ENCODE measurements at regions not wholly inside any gene's neighbourhood (a gene's known extent, or its start where the extent isn't known, plus 50 kb on each side); places are given as distances from the start of the nearest gene placed in this dataset.

DNA sequence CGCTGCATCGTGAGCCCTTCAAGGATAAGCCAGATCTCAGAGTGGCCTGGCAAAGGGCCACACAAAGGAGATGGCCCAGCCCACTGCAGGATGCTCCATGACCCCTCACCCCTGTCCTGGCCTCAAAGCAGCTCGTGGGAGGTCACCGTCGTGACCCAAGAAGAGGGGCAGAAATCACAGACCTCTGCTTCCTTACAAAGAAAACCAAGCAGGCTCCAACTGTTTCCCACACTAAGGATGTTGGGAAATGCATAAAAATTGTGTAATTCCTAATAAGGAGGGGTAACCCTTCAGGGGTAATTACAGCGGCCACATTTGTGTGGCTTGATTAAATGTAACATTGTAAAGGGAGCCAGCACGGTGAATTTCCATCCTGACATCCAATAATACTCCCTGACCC lies 102.3 kb downstream of the BOD1L2 start:
- DNase-seq (ENCODE audit: low spot score) = no peak

DNA sequence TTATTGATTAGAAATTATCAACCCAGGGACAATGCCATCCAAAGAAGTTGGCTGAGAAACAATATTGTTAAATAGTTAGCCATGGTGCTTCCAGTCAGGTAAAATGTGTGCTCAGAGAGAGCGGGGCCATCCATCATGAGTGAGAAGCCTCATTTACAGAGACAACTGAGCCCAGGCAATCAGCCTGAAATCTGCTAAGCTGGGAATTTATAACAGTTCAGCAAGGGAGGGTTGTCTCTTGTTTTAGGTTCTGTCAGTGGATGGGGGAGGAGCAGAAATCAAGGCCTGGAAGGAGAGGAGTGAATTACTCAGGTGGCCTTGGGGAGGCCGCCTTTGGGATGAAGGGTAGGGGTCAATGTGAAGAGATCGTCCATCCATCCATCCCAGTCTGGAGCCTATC lies 102.5 kb upstream of the ST8SIA3 start:
- DNase-seq (ENCODE audit: low spot score) = no peak

DNA sequence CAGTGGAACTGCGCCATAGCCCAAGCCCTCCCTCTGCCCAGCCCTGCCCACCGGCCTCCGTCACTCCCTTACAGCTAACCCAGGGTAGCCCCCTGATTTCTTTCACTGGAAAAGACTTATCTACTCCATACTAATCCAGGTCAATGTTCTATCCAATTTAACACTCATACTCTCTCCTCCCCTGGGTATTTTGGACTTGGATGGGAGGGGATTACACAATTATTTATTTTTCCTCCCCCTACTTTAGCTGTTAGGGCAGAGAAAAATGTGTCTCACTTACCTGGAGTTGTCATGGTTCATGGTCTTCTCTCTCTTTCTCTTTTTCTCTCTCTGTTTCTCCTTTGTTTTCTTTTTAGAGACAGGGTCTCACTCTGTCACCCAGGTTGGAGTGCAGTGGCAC lies 100.6 kb upstream of the ST8SIA3 start:
- no peak for DNase-seq (ENCODE audit: low spot score)

DNA sequence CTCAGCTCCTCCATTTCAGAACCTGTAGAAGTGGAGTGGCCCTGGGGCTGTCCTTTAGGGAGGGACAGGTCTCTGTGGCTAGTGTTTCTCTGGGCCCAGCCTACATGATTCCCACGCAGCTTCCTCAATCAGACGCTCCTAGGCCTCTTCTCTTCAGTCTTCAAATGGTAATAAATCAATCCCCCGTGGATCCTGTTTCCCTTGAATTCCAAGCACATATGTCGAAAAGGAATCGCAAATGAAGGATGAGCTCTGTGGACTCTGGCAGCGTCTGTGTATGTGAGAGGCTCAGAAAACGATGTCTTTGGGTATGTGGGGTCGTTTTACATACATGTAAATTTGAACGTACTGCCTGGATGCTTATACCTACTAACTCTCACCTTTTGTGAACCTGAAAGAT lies 98.5 kb upstream of the ST8SIA3 start:
- no peak for DNase-seq (ENCODE audit: low spot score)

DNA sequence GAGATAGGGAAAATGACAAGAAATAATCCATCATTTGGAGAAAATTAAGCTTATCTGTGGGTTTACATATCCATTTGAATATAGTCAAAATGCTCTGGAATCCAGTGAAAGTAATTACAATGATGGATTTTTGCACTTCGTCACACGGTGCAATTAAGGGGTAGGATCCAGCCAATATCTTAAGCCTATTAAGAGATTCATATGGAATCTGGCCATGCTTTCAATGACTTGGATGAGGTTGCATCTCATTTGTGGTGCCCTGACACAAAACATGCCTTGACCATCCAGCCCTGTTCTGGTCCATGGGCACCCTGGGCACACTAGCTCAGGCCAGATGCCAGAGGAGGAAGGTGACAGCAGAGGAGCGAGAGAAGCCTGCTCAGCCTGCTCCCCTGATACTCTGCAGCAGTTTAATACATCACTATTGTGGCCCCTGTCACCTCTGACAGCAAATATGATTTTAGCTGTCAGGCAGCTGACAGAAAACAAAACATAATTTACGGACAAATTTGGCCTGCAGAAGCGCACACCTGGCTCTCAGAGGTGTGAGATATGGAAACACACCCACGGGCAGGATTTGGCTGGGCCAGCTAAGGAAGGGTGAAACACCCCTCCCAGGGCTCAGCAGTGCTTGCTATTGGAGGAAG lies 94.1 kb upstream of the ST8SIA3 start:
- DNase-seq (ENCODE audit: low spot score) = no peak

- DNase-seq (ENCODE audit: low spot score) = no peak
Measured at GRCh38 chr18:57267368-57267925, 84.9 kb upstream of the ST8SIA3 start.

DNA sequence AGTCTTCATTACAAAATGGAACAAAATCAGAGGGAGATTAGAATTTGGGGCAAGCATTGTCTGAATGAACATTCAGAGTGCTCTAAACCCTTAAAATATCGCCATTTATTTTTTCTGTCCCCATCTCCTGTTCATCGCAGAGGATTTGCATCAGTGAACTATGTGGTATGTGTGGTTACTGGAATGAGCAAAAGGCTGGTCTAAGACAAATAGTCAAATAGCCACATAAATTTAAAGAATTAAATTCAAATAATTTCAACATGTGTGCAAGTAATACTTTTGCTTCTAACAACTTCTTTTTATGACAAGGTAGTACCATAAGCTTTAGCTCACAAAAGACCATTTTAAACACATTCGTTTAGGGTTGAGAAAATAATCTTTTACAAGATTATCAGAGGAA lies 82.6 kb upstream of the ST8SIA3 start:
- DNase-seq (ENCODE audit: low spot score) = no peak

DNA sequence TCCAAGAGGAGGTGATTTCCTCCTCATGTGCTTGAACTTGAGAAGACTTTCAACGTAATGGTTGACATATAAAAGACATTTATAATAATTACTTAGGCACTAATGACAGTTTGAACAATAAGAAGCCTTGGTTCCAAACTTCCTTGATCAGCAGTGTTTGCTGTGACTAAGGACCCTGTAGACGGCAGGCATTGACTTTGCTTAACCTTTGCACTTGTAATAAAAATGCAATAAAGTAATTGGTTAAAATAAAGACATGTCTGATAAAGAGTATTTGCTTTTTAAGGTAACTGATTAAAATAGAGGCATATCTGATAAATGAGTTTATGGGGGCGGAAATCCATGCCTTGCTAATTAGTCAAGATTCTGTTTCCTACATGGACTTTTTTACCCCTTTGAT lies 82.2 kb upstream of the ST8SIA3 start:
- no peak for DNase-seq (ENCODE audit: low spot score)

- DNase-seq (ENCODE audit: low spot score) = no peak
Measured at GRCh38 chr18:57273194-57273593, 79.2 kb upstream of the ST8SIA3 start.

GRCh38 chr18:57275111-57275510 lies 77.2 kb upstream of the ST8SIA3 start:
- no peak for DNase-seq (ENCODE audit: low spot score)

DNA sequence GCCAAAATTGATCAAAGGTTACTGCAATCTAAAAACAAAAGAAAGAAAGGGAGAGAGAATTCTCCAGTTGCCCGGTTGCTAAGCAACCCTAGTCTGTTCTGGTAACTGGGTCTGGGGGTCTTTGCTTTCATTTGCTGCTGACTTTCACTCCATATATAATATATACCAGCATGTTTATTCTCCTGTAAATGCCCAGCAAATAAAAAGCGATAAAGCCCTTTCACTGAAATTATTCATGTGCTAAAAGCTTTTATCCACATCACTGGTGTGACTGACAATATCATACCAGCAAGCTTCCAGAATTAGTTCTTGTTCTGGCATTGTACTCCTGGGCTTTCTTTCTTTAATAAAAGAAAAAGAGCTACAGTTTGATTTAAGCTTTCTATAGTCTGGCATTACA lies 75.5 kb upstream of the ST8SIA3 start:
- no peak for DNase-seq (ENCODE audit: low spot score)

GRCh38 chr18:57278933-57279332 lies 73.4 kb upstream of the ST8SIA3 start:
- DNase-seq (ENCODE audit: low spot score) = no peak

DNA sequence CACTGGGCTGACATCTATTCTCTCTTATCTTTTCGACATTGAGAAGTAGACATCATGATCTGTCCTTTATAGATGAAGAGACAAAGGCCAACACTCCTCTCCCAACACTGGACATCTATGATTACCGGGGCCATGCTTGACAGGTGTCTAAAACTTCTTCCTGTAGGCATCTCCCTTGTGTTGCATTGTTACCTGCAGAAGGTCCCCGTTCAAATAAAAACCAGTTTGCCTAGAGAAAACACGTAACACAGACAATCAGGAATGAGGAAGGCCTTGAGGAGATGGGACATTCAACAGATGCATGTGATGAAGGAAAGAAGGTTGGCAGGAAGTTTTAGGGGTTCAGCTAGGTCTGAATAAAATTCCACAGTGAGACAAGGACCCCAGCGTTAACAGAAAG lies 70.8 kb upstream of the ST8SIA3 start:
- no peak for DNase-seq (ENCODE audit: low spot score)

GRCh38 chr18:57286949-57287348 lies 65.4 kb upstream of the ST8SIA3 start:
- DNase-seq (ENCODE audit: low spot score) = no peak

GRCh38 chr18:57287766-57288165 lies 64.6 kb upstream of the ST8SIA3 start:
- DNase-seq (ENCODE audit: low spot score) = no peak

GRCh38 chr18:57294547-57294946 lies 57.8 kb upstream of the ST8SIA3 start:
- DNase-seq (ENCODE audit: low spot score) = no peak

GRCh38 chr18:57296336-57296735 lies 56.0 kb upstream of the ST8SIA3 start:
- no peak for DNase-seq (ENCODE audit: low spot score)

- no peak for DNase-seq (ENCODE audit: low spot score)
Measured at GRCh38 chr18:57297306-57297705, 55.1 kb upstream of the ST8SIA3 start.

GRCh38 chr18:57299931-57300330 lies 52.4 kb upstream of the ST8SIA3 start:
- DNase-seq (ENCODE audit: low spot score) = no peak

DNA sequence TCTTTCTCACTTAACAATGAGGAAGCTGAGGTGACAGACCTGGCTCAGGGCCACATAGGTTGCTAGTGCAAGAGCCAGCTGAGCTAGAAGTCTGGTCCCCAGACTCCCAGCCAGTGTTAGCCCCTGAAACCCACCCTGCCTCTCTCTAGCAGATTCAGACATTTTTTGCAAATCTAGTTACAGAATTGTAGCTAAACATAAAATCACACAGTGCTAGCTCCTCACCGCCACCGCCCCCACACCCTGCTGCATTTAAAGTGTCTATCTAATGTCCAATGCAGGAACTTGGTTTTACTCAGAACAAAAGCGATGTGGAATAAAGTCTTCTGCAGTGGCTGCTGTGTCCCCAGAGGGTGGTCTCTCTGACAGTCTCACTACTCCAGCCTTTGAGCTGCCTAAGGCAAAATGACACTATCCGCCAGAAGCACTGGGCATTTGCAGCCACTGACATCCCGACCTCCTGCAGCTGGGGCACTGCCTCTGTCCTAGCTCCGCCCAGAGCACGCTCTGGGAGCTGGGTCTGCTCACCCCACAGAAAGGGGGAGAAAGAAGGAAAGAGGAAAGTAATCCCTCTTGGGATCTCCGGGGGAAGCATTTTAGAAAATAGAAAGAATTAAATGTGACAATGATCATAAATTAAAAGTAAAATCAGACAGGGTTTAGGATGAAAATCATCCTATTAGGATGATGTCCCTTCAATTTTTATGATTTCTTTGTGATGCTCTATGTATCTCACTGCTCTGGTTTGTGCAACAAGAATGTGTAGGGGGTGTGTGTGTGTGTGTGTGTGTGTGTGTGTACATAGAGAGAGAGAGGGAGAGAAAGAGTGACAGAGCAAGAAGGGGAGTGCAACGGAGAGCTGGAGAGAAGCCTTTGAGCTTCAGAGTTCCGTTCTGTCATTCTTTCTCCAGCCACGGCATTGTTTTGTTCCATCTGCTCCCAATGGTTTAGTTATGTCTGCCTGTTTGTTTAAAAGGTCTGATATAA lies 50.5 kb upstream of the ST8SIA3 start:
- DNase-seq (ENCODE audit: low spot score) = no peak

Measured in AG20443 (cell line).